WTC11 (cell line): ENCODE measurements at regions not wholly inside any gene's neighbourhood (a gene's known extent, or its start where the extent isn't known, plus 50 kb on each side); places are given as distances from the start of the nearest gene placed in this dataset.

Experiments used
- ATAC-seq: fragments of 200-7000 bp; cut with Tn5 transposase; 2 replicates; pipeline ENCODE4 v1.10.0; 2021; ENCODE audit warnings: mild to moderate bottlenecking, moderate library complexity
- CTCF ChIA-PET: fragments of 300-600 bp; sonication (Branson Sonifier 250); formaldehyde crosslinking; loops from one replicate; lab custom pipeline; 2021; ENCODE audit warnings: antibody characterized with exemption; lab: Charles Lee
- POLR2A ChIA-PET: fragments of 350-600 bp; sonication (Branson Sonifier 250); formaldehyde crosslinking; loops from one replicate; lab custom pipeline; 2021; ENCODE audit warnings: antibody characterized with exemption; lab: Charles Lee
- DNase-seq: peaks from one replicate; pipeline ENCODE4 v3.0.0; 2021; ENCODE audit warnings: low spot score
- H3K27ac Mint-ChIP-seq: 2 replicates; pipeline ENCODE4 v1.8.0; 2021; ENCODE audit warnings: mixed read lengths
- H3K27me3 Mint-ChIP-seq: 2 replicates; pipeline ENCODE4 v1.8.0; 2021; ENCODE audit warnings: low read depth, mild to moderate bottlenecking, moderate library complexity, mixed read lengths
- H3K36me3 Mint-ChIP-seq: 2 replicates; pipeline ENCODE4 v1.8.0; 2021; ENCODE audit warnings: mixed read lengths
- H3K4me1 Mint-ChIP-seq: 2 replicates; pipeline ENCODE4 v1.8.0; 2022; ENCODE audit warnings: mixed read lengths
- H3K4me3 Mint-ChIP-seq: 2 replicates; pipeline ENCODE4 v1.8.0; 2021; ENCODE audit warnings: mild to moderate bottlenecking, moderate library complexity, mixed read lengths
- H3K9me3 Mint-ChIP-seq: 2 replicates; pipeline ENCODE4 v1.8.0; 2021; ENCODE audit warnings: mixed read lengths
- ATF1 ChIP-seq: sonication (generic); formaldehyde crosslinking; IDR thresholded peaks from 2 replicates; pipeline ENCODE4 v1.8.1; 2023; ENCODE audit warnings: mild to moderate bottlenecking, moderate library complexity, missing genetic modification reagents
- ATF2 ChIP-seq: sonication (generic); formaldehyde crosslinking; IDR thresholded peaks from 2 replicates; pipeline ENCODE4 v1.8.1; 2022; ENCODE audit warnings: low read depth, missing genetic modification reagents, borderline replicate concordance
- CTCF ChIP-seq: fragments of 200-600 bp; IDR thresholded peaks from 2 replicates; pipeline ENCODE4 v1.8.0; 2022; ENCODE audit warnings: antibody characterized with exemption
- EMX1 ChIP-seq: fragments of 250-450 bp; sonication (Bioruptor Pico); IDR thresholded peaks from 2 replicates; pipeline ENCODE4 v1.8.0; 2021; ENCODE audit warnings: mild to moderate bottlenecking
- ESRRA ChIP-seq: sonication (generic); formaldehyde crosslinking; IDR thresholded peaks from 2 replicates; pipeline ENCODE4 v1.8.1; 2022; ENCODE audit warnings: mild to moderate bottlenecking, missing genetic modification reagents, borderline replicate concordance
- JUN ChIP-seq: sonication (generic); formaldehyde crosslinking; IDR thresholded peaks from 2 replicates; pipeline ENCODE4 v1.8.0; 2023; ENCODE audit warnings: mild to moderate bottlenecking, missing genetic modification reagents
- NFATC4 ChIP-seq: fragments of 250-450 bp; sonication (Bioruptor Pico); IDR thresholded peaks from 2 replicates; pipeline ENCODE4 v1.9.0; 2021; ENCODE audit warnings: mild to moderate bottlenecking
- TCF7 ChIP-seq: sonication (generic); formaldehyde crosslinking; IDR thresholded peaks from 2 replicates; pipeline ENCODE4 v1.8.0; 2022; ENCODE audit warnings: mild to moderate bottlenecking, low read depth, missing genetic modification reagents, moderate library complexity
- TP53 ChIP-seq: sonication (generic); formaldehyde crosslinking; IDR thresholded peaks from 2 replicates; pipeline ENCODE4 v1.8.1; 2023; ENCODE audit warnings: mild to moderate bottlenecking, missing genetic modification reagents
- ZMAT4 ChIP-seq: fragments of 250-450 bp; sonication (Bioruptor Pico); IDR thresholded peaks from 2 replicates; pipeline ENCODE4 v1.9.0; 2021; ENCODE audit warnings: mild to moderate bottlenecking
- ZNF396 ChIP-seq: fragments of 250-450 bp; sonication (Bioruptor Pico); IDR thresholded peaks from 2 replicates; pipeline ENCODE4 v1.8.0; 2021; ENCODE audit warnings: mild to moderate bottlenecking, moderate library complexity, borderline replicate concordance
- ZNF416 ChIP-seq: fragments of 250-450 bp; sonication (Bioruptor Pico); IDR thresholded peaks from 2 replicates; pipeline ENCODE4 v1.9.0; 2021; ENCODE audit warnings: mild to moderate bottlenecking, inconsistent platforms
- ZNF423 ChIP-seq: fragments of 250-450 bp; sonication (Bioruptor Pico); IDR thresholded peaks from 2 replicates; pipeline ENCODE4 v2.1.2; 2022; ENCODE audit warnings: mild to moderate bottlenecking, moderate library complexity
- TF ChIP-seq, protein P1 (sequence below): fragments of 250-450 bp; sonication (Bioruptor Pico); IDR thresholded peaks from 2 replicates; pipeline ENCODE4 v1.9.0; 2021; ENCODE audit warnings: mild to moderate bottlenecking, borderline replicate concordance
- TF ChIP-seq, protein P2 (sequence below): sonication (generic); formaldehyde crosslinking; IDR thresholded peaks from 2 replicates; pipeline ENCODE4 v1.8.1; 2022; ENCODE audit warnings: mild to moderate bottlenecking, moderate library complexity, missing genetic modification reagents
- TF ChIP-seq, protein P3 (sequence below): sonication (generic); formaldehyde crosslinking; conservative IDR thresholded peaks from 2 replicates; pipeline ENCODE4 v1.8.1; 2022; ENCODE audit warnings: mild to moderate bottlenecking, missing genetic modification reagents
- TF ChIP-seq, protein P4 (sequence below): fragments of 250-450 bp; sonication (Bioruptor Pico); IDR thresholded peaks from 2 replicates; pipeline ENCODE4 v1.9.0; 2021; ENCODE audit warnings: moderate library complexity, mild to moderate bottlenecking, inconsistent platforms, borderline replicate concordance
- TF ChIP-seq, protein P5 (sequence below): sonication (generic); formaldehyde crosslinking; IDR thresholded peaks from 2 replicates; pipeline ENCODE4 v1.8.0; 2022; ENCODE audit warnings: mild to moderate bottlenecking, missing genetic modification reagents

DNA sequence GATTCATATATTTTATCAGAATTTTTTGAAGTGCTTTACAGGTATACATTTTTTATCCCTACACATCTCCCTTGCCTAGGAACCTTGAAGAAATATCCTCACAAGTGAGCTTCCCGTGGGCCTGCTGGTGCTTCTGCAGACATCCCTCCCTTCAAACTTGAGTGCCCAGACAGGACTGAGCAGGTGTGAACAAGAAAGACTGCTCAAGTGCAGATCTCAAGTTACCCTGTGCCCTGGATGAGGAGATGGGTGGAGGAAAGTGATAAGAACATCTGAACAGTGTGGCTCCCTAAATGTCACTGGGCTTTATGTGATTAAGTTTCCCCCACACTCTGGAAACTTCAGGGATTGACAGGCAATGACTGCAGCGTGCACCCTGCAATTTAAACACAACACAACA is 209.8 kb downstream of the TLE1 start (continued):
- no peak for TF ChIP-seq ZMAT4 (CRISPR knock-in tag)
- TF ChIP-seq, protein P1, sequence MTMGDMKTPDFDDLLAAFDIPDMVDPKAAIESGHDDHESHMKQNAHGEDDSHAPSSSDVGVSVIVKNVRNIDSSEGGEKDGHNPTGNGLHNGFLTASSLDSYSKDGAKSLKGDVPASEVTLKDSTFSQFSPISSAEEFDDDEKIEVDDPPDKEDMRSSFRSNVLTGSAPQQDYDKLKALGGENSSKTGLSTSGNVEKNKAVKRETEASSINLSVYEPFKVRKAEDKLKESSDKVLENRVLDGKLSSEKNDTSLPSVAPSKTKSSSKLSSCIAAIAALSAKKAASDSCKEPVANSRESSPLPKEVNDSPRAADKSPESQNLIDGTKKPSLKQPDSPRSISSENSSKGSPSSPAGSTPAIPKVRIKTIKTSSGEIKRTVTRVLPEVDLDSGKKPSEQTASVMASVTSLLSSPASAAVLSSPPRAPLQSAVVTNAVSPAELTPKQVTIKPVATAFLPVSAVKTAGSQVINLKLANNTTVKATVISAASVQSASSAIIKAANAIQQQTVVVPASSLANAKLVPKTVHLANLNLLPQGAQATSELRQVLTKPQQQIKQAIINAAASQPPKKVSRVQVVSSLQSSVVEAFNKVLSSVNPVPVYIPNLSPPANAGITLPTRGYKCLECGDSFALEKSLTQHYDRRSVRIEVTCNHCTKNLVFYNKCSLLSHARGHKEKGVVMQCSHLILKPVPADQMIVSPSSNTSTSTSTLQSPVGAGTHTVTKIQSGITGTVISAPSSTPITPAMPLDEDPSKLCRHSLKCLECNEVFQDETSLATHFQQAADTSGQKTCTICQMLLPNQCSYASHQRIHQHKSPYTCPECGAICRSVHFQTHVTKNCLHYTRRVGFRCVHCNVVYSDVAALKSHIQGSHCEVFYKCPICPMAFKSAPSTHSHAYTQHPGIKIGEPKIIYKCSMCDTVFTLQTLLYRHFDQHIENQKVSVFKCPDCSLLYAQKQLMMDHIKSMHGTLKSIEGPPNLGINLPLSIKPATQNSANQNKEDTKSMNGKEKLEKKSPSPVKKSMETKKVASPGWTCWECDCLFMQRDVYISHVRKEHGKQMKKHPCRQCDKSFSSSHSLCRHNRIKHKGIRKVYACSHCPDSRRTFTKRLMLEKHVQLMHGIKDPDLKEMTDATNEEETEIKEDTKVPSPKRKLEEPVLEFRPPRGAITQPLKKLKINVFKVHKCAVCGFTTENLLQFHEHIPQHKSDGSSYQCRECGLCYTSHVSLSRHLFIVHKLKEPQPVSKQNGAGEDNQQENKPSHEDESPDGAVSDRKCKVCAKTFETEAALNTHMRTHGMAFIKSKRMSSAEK (CRISPR knock-in tag): no peak

DNA sequence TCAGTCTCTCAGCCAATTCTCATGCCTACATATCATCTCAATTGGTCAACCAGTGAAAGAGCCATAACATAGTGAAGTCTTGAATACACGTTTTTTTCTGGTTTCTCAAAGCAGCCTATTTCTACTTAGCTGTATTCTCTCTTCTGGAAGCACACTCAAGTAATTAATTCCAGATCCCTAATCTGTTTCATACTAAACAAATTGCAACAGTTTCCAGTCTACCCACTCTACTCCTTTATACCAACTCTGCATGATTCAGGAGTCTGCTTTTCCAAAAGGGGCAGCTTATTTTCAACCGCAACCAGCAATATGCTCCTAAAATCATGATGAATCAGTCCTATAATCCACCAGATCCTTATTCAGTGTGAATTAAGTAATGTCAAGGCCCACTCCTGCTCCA is 211.7 kb downstream of the TLE1 start:
- no peaks in the 10 kb centered on the region for H3K27me3 Mint-ChIP-seq
- CTCF ChIA-PET: no interaction called here
- no peak for DNase-seq
- H3K27ac Mint-ChIP-seq: no peak overlapping the region
- peaks cover 3% of the 10 kb centered on the region; the same call in 1 of the 2 replicates for H3K4me1 Mint-ChIP-seq
- no peak for ATAC-seq
- H3K9me3 Mint-ChIP-seq: peaks cover 4% of the 10 kb centered on the region
- no peak for TF ChIP-seq ZNF416 (CRISPR knock-in tag)
- TF ChIP-seq ZNF396 (CRISPR knock-in tag): no peak
- TF ChIP-seq JUN (CRISPR knock-in tag): no peak
- no peak for TF ChIP-seq TP53 (CRISPR knock-in tag)
- no peak for TF ChIP-seq ATF1 (CRISPR knock-in tag)
- TF ChIP-seq ZNF423 (CRISPR knock-in tag): no peak
- TF ChIP-seq, protein P2, sequence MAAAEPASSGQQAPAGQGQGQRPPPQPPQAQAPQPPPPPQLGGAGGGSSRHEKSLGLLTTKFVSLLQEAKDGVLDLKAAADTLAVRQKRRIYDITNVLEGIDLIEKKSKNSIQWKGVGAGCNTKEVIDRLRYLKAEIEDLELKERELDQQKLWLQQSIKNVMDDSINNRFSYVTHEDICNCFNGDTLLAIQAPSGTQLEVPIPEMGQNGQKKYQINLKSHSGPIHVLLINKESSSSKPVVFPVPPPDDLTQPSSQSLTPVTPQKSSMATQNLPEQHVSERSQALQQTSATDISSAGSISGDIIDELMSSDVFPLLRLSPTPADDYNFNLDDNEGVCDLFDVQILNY: no peak
- no peak for TF ChIP-seq CTCF
- no peak for TF ChIP-seq ESRRA (CRISPR knock-in tag)
- TF ChIP-seq, protein P3, sequence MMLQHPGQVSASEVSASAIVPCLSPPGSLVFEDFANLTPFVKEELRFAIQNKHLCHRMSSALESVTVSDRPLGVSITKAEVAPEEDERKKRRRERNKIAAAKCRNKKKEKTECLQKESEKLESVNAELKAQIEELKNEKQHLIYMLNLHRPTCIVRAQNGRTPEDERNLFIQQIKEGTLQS (CRISPR knock-in tag): no peak
- TF ChIP-seq, protein P4, sequence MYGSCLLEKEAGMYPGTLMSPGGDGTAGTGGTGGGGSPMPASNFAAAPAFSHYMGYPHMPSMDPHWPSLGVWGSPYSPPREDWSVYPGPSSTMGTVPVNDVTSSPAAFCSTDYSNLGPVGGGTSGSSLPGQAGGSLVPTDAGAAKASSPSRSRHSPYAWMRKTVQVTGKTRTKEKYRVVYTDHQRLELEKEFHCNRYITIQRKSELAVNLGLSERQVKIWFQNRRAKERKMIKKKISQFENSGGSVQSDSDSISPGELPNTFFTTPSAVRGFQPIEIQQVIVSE (CRISPR knock-in tag): no peak
- TF ChIP-seq, protein P5, sequence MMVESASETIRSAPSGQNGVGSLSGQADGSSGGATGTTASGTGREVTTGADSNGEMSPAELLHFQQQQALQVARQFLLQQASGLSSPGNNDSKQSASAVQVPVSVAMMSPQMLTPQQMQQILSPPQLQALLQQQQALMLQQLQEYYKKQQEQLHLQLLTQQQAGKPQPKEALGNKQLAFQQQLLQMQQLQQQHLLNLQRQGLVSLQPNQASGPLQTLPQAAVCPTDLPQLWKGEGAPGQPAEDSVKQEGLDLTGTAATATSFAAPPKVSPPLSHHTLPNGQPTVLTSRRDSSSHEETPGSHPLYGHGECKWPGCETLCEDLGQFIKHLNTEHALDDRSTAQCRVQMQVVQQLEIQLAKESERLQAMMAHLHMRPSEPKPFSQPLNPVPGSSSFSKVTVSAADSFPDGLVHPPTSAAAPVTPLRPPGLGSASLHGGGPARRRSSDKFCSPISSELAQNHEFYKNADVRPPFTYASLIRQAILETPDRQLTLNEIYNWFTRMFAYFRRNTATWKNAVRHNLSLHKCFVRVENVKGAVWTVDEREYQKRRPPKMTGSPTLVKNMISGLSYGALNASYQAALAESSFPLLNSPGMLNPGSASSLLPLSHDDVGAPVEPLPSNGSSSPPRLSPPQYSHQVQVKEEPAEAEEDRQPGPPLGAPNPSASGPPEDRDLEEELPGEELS: no peak
- no peak for TF ChIP-seq NFATC4 (CRISPR knock-in tag)
- TF ChIP-seq TCF7: no peak
- no peak for TF ChIP-seq EMX1
- no peak for TF ChIP-seq ATF2
- no peak overlapping the region for H3K4me3 Mint-ChIP-seq
- H3K36me3 Mint-ChIP-seq: peaks cover 3% of the 10 kb centered on the region; the same call in 1 of the 2 replicates
- POLR2A ChIA-PET: no interaction called here
